T47D (cell line): ENCODE measurements at regions not wholly inside any gene's neighbourhood (a gene's known extent, or its start where the extent isn't known, plus 50 kb on each side); places are given as distances from the start of the nearest gene placed in this dataset.
A peak's percentile ranks its signal among the peaks of the same experiment; 100 is the strongest.

Experiments used
- DNase-seq, 2 experiments: peaks; one replicate each; pipeline versions ENCODE4 v3.0.0 to v3.0.0-alpha.2; 2011 to 2012; ENCODE audit warnings: low read depth in 1 of 2, low spot score in 1 of 2
- JUND ChIP-seq: IDR thresholded peaks from 2 replicates; pipeline ENCODE4 v1.6.1; 2012; ENCODE audit warnings: low read depth
- in situ Hi-C: cut with HindIII; loops from 2 replicates; pipeline ENCODE4 v1.10.0; 2016; ENCODE audit warnings: low sequenced_read_pairs, low pct_unique_long_range_greater_than_20kb

DNA sequence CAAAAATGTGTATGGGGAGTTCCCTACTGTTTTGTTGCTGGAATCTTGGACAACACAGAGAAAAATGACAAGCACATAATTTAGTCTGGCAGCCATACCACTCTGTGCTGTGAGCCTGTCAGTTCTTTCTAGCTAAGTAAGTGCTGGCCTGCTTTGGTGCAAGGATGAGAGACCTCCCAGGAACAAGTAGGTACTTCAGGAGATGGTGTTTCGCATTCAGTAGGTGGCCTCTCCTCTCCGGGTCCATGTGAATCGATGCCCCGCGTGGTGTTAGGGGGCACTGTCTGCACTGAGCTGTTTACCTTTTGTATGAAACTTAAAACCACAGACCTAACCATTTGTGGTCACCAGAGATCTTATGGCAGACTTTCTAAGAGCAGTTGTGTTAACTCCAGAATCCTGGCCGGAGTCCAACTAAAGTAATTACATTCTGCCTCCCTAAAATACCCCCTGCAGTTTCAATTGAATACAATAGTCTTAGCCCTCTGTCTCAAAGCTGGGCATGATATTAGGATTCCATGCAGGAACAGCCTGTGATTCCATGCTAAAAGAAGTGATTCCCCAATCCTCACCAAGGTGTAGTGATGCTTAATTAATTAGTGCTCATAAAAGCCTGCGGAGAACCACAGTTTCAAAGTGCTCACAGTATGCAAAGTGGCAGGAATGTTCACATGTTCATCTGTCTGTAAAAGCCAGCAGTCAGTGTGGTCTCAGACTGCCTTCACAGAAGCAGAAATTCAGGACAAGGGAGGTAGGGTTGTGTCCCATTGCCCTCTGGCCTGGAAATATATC is 64.2 kb downstream of the LLPH start:
- in situ Hi-C loops = no loop called here
- peak in 1 of 2 experiments; percentile 11 for DNase-seq
- no peak for TF ChIP-seq JUND

DNA sequence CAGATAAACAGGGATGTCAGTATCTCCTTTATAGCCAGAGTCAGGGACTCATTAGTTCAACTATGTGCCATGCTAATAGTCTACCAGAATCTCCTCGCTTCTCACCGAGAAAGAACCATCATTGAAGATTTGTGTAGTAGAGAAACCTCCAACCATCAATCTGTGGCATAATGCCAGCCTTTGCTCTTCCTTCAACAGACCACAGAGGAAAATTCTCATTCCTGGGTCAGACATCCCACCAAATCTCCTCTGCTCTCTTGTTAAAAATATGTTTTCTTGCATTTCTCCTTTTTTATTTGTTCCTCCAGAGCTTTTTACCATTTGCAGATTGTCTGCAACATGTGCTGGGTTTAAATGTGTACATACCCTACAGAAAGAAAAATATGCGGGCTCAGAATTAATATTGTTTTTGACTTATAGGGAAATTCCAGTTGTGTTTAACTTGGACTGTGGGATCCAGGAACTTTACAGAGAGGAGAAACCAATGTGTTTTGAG is 64.9 kb downstream of the LLPH start:
- in situ Hi-C loops = no loop called here
- no peak for TF ChIP-seq JUND

DNA sequence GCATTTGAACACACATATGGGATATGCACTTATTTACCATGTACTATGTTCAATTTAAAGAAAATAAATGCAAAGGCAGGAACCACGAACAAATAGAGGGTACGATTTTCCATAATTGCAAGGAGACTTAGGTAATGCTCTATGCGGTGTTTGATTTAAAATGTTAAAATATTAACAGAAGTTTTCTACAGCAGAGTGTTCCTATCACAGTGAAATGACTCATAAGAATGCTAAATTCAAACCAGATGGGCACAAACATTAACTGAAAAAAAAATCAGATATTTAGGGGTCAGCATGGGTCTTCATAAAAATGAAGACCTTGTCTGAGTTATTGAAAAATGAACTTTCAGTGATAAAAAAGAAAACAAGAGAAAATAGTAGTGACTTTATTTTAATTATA is 65.4 kb downstream of the LLPH start:
- no peak for DNase-seq
- no peak for TF ChIP-seq JUND
- in situ Hi-C loops = no loop called here

More for the DNA sequence above, 64.9 kb downstream of the LLPH start:
- no peak for DNase-seq

DNA sequence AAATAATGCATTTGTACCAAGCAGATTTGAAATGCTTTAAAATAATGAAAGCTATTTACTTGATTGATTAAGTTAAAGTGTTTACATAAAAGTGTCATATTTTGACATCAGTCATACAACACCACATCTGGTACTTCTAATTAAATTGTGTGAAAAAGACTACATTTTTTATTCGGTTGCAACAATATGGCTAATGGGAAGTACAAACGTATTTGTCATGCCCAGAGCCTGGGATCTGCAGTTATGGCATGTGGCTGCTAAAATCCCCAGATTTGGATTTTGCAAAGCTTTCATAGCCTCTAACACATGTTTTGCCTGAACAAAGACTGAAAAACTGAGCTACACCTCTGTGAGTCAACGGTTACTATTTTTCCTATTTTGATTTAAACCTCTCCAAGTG is 66.6 kb downstream of the LLPH start:
- in situ Hi-C loops = no loop called here
- TF ChIP-seq JUND = no peak
- DNase-seq = no peak

DNA sequence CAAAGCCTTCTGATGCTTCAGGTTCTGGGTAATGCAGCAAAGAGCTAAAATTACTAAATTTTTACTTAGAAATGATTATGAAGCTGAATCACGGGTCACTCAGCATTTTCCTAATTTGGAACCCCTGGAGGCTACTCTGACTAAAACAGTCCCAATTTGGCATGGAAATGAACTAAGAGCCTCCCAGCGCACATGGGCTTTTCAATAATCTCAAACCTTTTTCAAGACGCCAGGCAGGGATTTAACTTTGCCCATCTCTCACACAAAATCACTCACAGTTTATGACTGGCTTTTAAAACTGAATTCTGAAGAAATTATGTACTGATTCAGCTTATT is 68.3 kb downstream of the LLPH start:
- no peak for DNase-seq
- in situ Hi-C loops = no loop called here
- TF ChIP-seq JUND = no peak

DNA sequence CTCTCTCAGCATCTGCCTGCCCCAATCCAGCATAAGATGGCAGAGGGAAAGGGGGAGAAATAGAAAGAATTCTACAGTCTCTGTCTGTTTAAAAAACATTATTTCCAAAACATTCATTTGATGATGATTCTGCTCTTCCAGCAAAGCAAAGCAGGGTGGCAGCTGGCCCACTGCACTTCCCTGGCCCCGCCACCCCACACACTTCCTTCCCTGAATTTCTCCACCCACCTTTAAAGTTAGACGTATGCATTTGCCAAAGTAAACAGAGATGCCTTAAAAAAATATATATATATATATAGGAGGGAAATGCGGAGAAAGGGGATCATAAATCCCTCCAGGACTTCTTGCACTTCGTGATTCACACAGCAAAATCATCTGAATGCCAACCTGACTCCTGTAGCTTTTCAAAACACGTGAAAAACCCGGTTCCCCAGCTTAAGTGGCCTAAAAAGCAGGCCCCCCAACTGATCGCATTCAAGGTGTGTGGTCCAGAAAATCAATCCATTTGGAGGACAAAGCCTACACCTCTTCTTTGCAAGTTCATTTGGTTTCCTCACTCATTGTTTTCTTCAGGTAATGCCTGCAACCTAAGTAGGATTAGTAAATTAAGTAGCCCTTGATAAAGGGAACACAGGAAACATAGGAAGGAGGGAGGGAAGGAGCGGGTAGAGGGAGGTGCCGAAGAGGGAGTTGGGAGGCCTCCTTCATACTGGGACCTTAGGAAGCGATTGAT is 68.8 kb downstream of the LLPH start:
- DNase-seq = no peak
- in situ Hi-C loops = no loop called here
- TF ChIP-seq JUND = no peak

DNA sequence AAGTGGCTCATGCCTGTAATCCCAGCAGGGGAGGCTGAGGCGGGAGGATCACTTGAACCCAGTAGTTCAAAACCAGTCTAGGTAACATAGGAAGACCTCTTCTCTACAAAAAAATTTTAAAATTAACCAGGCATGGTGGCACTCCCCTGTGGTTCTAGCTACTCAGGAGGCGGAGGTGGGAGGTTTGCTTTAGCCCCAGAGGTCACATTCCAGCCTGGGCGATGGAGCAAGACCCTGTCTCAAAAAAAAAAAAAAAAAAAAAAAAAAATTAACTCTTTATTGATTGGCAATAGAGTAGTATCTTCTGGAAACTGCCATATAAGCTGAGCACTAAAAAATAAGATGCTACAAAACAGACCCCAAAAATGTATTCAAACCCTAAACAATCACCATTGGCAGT is 69.5 kb downstream of the LLPH start:
- no peak for DNase-seq
- in situ Hi-C loops = no loop called here
- no peak for TF ChIP-seq JUND

DNA sequence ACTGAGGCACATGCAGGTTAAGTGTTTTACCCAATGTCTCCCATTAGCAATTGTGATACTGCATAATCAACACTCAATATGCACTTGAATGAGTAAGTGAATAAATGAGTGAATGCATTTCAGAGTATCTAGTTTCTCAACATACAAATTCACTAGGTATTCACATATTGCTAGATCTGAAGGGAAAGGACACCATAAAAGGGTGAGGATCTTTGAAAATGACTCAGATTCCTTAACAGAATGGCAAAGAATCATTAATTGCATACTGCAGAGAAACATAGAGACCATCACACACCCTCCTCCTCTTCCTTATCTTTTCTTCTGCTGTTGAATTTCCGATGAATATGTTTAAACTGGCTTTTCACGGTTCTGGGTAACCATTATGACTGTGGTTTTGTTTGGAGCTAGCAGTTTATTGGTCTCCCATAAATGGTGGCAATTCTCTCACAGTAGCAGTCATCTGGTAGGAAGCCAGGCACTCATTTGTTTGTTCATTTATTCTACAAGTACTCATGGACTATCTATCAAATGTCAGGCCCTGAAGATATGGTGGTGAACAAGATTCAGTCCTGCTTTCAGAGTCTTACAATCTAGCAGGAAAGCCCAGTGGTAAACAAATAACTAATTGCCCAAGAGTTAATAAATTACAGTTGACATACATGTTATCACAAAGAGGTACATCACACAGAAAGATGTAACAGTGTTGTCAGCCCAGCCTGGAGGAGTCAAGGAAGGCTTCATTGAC is 70.2 kb downstream of the LLPH start:
- DNase-seq = no peak
- in situ Hi-C loops = no loop called here
- no peak for TF ChIP-seq JUND

DNA sequence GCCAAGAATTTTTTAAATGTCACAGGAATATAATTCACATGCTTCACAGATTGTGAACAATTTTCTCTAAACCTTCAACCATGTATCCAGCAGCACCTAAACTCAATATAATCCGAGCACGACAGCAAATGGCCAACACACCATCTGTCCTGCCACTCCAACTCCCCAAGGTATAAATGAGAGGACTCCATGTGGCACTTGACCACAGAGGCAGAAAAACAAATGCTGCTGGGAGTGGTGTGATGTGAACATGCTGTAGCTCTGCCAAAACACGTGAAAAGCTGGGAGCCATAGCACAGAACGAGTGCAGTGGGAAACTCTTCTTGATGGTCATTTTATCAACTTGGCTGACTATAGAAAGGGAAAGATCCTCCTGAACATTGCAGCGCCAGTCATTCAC is 70.9 kb downstream of the LLPH start:
- in situ Hi-C loops = no loop called here
- DNase-seq = no peak
- no peak for TF ChIP-seq JUND

DNA sequence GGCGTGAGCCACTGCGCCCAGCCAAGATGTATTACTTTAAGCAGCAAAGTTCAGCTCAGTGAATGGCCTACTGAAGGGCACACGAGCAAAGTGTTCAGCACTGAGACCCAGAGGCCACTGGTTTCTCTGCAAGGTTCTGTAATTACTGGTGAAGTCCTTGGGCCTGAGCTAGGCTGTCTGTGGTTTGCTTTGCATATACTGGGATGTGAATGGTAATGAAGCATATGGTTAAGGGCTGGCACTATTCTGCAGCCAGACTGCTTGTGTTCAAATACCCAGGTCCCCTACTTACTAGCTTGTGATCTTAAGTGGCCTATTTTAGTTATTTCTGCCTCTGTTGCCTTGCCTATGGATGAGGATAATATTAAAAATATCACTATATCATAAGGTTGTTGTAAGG is 72.0 kb downstream of the LLPH start:
- TF ChIP-seq JUND = no peak
- in situ Hi-C loops = no loop called here
- DNase-seq = no peak

DNA sequence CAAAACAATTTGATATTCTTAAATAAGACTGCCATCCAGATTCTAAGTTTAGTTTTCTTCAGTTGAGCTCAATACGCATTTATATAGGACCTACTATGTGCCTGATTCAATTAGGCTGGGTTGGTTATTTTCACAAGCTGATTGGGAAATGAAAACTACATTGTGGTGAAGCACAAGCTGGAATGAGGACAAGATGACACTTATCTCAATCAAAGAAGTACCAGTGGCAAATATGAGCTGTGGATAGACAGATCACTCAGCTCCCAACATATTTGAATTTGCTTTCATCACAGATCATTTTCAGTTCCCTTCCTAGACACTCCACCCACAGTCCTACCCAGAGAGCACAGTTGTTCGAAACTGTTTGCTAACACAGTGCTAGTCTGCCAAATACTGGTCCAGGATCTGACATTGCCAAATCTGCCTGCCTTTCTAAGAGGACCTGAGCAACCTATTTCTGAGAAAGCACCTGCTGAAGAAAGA is 74.7 kb downstream of the LLPH start:
- in situ Hi-C loops = no loop called here
- no peak for TF ChIP-seq JUND
- DNase-seq = peak in 1 of 2 experiments; percentile 26

DNA sequence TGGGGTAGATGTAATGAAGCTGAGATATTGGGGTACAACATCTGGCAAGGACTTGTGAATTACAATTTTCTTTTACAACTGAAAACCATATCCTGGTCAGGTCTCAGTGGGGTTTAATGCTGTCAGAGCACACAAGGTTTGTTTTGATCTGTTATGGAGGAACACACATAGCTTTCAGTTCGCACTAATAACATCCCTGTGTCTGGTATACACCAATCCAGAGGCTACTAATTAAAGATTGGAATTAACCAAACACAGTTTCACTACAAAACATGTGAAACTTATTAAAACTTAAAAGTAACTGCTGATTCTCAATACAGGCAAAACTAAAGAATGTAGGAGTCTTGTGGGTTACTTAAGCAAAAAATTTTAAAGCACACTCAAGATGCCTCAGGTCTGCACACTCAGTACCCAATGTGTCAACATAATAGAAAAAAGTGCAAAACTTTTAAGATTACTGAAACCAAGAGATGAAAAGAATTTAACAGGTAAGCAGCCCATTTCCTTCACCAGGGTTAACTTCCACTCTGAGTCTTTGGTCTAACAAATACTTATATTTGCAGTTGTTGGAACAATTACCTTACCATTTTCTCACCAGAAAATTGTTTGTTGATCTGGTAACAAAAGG is 77.4 kb downstream of the LLPH start:
- in situ Hi-C loops = no loop called here
- no peak for DNase-seq
- TF ChIP-seq JUND = no peak
